HG03095 (cell line): ENCODE measurements at regions not wholly inside any gene's neighbourhood (a gene's known extent, or its start where the extent isn't known, plus 50 kb on each side); places are given as distances from the start of the nearest gene placed in this dataset.
"Not testable (repeated sequence)": the region's sequence is repeated elsewhere in the genome, so short reads cannot be mapped to it uniquely, and the experiment has no call there.

Source experiments
- ATAC-seq: cut with Tn5 transposase; IDR thresholded peaks from one replicate; pipeline ENCODE4 v1.9.1; 2021; ENCODE audit warnings: moderate library complexity; ENCODE audit not compliant: unreplicated experiment

GRCh38 chr13:55554741-55555140, 1586.0 kb upstream of the PRR20A start:
- no peak for ATAC-seq

GRCh38 chr13:55560331-55560730, 1580.4 kb upstream of the PRR20A start:
- ATAC-seq: no peak

- no peak for ATAC-seq
Measured at GRCh38 chr13:55563267-55563666, 1577.5 kb upstream of the PRR20A start.

GRCh38 chr13:55566334-55566733, 1574.4 kb upstream of the PRR20A start:
- no peak for ATAC-seq

GRCh38 chr13:55566779-55567178, 1573.9 kb upstream of the PRR20A start:
- ATAC-seq: no peak

GRCh38 chr13:55567721-55568625, 1572.7 kb upstream of the PRR20A start:
- no peak for ATAC-seq

GRCh38 chr13:55569082-55569481, 1571.6 kb upstream of the PRR20A start:
- ATAC-seq: no peak

GRCh38 chr13:55569514-55569913, 1571.2 kb upstream of the PRR20A start:
- ATAC-seq: no peak

GRCh38 chr13:55570371-55570770, 1570.3 kb upstream of the PRR20A start:
- no peak for ATAC-seq

- ATAC-seq: no peak
Measured at GRCh38 chr13:55571237-55571867, 1569.4 kb upstream of the PRR20A start.

GRCh38 chr13:55572408-55572807, 1568.3 kb upstream of the PRR20A start:
- ATAC-seq: no peak

- ATAC-seq: no peak
Measured at GRCh38 chr13:55572862-55573261, 1567.9 kb upstream of the PRR20A start.

- ATAC-seq: no peak
Measured at GRCh38 chr13:55573565-55573964, 1567.2 kb upstream of the PRR20A start.

GRCh38 chr13:55576389-55576788, 1564.3 kb upstream of the PRR20A start:
- no peak for ATAC-seq

GRCh38 chr13:55577082-55577846, 1563.5 kb upstream of the PRR20A start:
- ATAC-seq: no peak

- no peak for ATAC-seq
Measured at GRCh38 chr13:55577847-55578210, 1562.9 kb upstream of the PRR20A start.

- ATAC-seq: not testable (repeated sequence)
Measured at GRCh38 chr13:55582294-55582693, 1558.4 kb upstream of the PRR20A start.

GRCh38 chr13:55583953-55584593, 1556.6 kb upstream of the PRR20A start:
- no peak for ATAC-seq

- ATAC-seq: no peak
Measured at GRCh38 chr13:55602784-55603183, 1537.9 kb upstream of the PRR20A start.

GRCh38 chr13:55606045-55606665, 1534.6 kb upstream of the PRR20A start:
- ATAC-seq: no peak
